A204.1 (cell line): ENCODE measurements at regions not wholly inside any gene's neighbourhood (a gene's known extent, or its start where the extent isn't known, plus 50 kb on each side); places are given as distances from the start of the nearest gene placed in this dataset.

Experiments used
- FAIRE-seq: peaks from 2 replicates; lab custom pipeline; 2012; peaks lifted over from hg19 to GRCh38; lab: Jason Lieb, UNC

DNA sequence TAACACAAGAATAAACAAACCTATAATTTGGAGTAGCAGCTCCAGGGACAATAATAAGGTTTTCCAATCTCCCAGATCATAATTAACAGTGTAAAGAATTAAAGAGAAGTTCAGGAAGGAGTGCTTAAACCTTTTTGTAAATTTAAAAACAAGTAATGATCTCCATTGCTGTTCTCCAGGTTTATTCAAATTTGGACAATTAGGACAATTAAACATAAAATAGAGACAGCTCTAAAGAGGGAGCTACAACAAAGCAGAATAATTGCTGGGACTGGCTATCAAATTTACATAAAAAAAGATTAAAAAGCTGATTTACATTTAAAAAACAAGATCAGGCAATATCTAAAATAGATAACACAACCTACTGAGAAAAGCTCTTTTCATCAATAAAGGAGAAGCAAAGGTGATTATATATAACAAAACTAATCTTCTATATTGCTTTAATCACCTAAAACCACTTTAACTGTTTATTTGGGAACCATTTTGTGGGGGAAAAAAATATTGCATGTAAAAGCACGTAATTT, 80.1 kb upstream of the CREB1 start:
- FAIRE-seq: no peak

DNA sequence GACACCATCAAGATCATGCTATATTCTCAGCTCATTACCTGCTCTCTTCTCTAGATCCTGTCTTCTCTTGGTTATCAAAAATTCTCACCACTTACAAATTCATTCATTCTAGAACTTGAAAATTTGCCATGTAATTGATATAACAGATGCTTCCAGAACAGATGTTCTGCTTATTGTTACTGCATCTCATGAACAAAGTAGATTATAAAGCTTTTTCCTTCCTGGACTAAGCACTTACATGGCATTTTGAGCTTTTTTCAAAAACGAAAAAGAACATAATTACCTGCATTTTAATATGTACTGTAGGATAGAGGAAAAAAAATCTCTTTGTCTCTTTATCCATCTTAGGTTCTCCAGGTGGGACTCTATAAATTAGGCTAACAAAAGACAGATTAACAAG, 79.6 kb upstream of the CREB1 start:
- FAIRE-seq: no peak

DNA sequence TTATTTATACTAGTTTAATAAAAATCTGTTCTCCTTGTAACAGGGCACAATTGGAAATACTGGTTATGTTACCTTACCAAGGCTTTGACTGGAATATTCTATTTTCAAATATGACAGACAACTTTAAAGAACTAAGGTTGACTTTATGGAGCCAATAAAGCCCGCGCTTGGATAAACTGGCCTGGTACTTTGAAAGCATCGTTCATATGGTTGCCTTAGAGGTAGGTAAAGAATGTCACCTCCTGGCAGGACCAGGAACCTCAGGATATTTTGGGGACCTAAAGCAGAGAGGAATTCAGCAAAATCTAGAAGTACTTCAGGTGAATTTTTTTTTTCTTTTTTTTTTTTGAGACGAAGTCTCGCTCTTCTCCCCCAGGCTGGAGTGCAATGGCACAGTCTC, 71.2 kb upstream of the CREB1 start:
- no peak for FAIRE-seq

DNA sequence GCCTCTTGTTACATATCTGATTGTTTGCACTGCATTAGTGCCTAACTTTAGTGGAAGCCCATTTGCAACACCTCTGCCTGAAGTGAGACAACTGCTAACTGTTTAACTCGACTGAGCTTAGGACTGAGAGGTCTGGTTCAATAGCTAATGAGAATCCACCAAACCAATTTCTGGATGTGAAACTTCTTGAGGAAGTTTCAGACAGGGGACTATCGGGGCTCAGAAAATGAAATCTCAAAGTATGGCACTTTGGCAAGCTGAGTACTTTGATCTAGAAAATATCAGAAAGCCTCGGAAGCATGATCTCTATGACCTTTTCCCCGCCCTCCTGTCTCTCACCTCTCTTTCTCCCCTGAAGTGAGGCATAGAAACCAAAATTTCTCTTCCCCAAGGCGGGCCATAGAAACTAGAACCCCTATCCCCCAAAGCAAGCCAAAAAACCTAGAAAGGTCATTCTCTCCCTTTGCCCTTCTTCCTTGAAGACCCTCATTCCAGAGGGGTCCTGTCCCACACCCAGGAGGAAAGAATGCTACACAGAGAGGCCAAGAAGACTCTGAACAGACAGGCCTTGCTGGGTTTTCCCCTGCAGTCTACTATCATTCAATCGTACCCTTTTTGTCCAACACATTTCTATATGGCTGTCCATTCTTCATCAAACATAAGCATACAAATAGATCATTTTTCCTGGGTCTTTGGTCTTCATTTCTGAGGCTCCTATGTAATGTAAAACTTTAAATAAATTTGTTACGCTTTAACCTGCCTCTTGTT, 69.6 kb upstream of the CREB1 start:
- FAIRE-seq: no peak

DNA sequence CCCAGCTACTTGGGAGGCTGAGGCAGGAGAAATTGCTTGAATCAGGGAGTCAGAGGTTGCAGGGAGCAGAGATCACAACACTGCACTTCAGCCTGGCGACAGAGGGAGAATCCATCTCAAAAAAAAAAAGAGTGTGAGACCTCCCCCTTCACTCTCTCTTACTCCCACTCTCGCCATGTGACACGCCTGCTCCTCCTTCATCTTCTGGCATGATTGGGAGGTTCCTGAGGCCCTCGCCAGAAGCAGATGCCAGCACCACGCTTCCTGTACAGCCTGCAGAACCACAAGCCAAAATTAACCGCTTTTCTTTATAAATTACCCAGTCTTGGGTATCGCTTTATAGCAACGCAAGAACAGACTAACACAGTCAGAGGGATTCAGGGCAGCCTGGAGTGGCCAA, 66.3 kb upstream of the CREB1 start:
- no peak for FAIRE-seq

DNA sequence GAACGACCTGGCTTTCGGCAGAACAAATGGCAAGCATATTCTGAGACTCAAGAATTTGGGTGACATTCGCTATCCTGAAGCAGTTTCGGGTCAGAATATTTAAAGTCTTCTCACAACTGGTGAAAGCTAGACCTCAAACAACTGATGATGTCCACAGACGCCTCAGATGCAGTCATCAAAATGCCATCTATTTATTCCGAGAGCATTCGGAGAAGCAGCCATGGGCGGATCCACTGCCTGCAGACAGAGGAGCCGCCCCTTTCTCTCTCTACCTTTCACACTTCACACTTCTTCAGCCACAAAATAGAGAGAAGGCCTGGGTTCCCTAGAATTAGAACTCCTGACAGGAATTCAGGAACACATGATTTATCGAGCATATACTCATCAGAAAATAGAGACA, 65.8 kb upstream of the CREB1 start:
- no peak for FAIRE-seq

DNA sequence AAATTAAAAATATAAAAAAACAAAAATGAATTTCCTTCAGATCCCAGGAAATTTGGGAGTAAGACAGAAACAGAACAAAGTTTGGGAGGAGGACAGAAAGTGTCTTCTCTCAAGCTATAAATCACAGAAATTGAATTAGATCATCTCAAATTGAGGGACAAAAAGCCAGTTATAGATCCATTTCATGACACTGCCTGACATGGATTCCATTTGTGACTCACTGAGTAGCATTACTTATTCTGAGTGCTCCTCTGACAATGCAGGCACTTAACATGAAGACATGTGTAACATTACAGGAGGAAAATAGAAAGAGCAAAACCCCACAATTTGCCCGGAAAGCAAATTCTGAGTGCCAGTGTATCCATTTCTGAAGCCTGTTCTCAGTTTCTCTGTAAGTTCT, 63.9 kb upstream of the CREB1 start:
- no peak for FAIRE-seq

DNA sequence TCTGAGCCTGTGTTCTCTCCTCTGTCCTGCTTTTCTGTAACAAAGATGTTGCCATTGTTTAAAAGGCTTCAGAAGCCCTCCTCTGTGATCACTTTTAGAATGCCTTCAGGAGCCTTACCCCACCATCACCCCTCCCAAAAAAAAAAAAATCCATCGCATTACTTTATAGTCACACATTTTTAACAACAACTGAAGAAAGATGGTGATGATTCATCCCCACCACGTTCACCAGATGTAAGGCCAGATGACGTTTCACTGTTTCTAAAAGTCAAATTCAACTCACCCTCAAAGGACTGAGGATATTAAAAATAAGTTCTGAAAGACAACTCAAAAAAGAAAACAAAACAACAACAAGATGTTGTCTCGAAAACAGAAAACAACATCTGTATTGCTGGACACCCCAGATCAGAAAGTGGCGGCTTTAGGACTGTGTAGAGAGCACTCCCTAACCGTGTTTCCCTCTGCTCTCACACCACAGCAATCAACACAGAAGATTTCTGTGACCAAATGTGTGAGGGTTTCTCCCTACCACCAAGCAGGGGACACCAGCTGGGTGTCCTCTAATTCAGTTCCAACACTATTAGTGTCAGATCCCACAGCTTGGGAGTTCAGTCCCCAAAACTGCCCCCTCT, 61.9 kb upstream of the CREB1 start:
- no peak for FAIRE-seq

DNA sequence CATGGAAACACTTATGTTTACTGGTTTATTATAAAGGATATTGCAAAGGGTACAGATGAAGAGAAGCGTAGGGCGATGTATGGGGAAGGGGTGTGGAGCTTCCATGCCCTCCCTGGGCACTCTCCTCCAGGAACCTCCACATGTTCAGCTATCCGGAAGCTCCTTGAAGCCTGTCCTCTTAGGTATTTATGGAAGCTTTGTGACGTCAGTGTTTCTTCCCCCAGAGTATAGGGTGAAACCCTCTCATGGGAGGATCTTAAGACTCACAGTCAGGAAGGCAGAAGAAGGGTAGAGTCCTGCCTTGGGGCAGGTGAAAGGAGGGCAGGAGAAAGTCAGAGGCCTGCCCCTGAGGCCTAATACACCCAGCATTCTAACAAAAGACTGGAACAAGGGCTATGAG, 61.3 kb upstream of the CREB1 start:
- FAIRE-seq: no peak

DNA sequence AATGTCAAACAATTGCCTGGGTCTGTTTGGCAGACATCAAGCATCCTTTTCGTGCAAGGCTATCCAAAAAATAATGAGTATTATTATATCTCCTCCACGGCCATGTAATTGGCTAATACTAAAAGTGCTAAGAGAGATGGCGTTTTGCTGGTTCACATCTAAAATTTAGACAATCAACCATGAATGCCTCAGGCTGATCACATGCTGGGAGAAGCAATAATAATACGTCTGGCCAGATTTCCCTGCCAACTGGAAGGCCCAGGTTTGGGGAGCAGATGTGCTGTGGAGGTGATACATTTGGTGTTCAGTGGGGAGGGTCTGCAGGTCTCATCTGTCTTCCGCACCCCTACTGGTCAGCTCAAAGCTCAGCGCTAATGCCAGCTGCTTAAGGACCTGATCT, 60.3 kb upstream of the CREB1 start:
- FAIRE-seq: no peak

DNA sequence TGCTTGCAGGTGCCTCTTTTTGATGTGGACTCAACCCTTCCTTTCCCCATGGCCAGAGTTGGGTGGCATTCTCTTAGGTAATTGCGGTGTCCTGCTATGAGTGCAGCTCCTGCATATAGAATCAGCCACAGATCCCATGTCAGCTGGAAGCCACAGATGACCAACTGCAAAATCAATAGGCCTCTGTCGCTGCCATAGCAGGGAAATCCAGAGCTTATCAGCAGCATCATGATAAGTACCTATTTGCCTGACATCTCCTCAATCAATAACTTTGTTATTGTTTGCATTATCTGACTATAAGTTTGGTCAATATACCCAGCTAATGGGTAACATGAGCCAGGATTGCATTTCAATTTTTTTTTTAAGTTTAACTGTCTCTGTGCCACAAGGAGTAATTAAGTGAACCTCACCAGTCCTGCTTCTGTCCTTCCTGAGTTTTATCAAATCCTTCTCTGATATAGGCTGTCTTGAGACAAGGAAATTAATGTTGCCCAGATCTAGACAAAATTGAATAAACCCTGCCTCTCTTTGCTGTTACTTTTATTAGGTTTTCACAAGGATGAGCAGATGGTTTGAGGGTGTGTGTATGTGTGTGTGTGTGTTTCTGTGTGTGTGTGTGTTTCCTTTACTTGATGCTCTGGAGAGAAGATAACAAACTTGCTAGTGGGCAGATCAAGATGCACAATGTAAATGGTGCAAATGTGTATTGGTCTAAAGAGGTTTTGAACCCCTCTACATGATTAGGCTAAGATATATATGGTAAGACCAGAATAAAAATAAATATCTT, 59.6 kb upstream of the CREB1 start:
- FAIRE-seq: no peak

DNA sequence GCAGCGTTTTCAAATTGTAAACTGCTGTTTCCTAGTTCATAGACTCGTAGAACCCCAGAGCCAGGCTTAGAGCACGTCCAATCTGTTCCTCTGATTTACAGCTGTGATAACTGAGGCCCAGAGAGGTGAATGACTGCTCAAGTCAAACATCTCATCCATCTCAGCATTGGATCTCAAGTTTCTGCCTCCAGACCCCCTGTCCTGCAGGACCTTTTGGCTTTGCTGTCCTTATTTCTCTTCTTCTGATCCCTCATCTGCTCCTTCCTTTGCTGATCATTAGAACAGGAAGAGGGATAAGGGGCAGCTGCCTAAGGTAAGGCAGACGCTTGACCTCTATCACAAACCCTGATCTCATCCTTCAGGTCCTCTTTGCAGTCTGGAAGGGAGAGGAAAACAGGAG, 58.5 kb upstream of the CREB1 start:
- no peak for FAIRE-seq

DNA sequence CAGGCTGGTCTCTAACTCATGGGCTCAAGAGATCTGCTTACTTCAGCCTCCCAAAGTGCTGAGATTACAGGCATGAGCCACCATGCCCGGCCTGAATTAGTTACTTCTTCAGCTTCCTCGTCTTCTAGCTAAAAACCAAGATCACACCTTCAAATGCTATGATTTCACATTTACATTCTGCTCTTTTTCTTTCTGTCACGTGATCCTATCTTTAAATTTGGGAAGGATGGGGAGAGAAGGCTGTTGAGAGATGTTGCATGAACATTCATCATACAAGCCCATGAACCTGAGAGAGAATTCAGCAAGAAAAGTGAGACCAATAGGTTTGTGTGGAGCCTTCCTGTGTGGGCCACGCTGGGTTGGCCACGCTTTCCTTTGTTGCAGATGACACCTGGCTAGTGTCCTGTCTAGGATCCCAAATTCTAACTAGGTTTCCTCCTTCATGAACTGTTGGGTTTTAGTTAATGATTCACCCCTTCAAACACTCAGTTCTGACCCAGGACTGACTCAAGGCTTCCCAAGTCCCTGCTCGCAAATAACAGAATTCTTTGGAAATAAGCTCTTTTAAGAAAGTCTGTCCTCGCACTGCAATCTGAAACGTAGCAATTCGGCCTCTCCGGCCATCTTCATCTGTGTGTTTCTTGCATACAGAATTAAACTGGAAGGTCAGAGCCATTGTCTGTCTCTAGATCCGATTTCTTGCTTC, 57.3 kb upstream of the CREB1 start:
- no peak for FAIRE-seq

DNA sequence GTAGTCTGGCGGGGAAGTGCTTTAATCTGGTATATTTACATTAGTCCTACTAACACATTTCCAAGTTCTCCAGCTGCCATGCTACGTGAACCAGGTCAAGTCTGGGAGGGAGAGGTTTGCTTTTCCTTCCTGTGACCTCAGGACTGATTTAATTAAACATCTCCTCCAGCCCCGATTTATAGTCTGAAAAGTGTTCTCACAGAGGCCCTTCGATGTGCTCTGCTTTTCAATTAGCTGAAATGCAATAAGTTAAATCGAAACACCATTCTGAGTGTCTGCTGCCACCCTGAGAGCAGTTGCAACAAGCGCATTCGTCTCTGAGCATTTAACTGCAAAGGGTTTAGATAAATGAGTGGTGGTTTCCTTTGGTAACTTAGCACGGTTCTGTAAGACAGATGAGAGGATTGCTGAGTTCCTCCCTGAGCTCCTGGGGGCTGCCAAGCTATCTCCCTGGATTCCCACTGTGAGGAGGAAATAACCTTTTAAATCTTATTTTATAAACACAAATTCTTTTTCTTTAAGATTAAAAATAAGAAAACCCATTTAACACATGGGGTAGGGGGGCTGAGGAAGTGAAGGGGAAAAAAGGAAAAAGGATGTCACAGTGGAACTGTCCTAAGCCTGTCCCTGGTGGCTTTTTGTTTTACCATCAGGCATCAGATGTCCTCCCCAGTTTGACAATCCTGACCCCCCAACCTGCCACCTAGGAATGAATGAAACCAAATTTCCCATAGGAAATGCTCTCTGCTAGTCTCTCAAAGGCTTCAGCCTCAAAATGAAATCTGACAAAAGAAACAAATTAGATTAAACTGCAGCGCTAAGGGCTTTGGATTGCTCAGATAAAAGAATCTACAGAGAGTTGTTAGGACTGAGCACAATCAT, 56.5 kb upstream of the CREB1 start:
- no peak for FAIRE-seq

DNA sequence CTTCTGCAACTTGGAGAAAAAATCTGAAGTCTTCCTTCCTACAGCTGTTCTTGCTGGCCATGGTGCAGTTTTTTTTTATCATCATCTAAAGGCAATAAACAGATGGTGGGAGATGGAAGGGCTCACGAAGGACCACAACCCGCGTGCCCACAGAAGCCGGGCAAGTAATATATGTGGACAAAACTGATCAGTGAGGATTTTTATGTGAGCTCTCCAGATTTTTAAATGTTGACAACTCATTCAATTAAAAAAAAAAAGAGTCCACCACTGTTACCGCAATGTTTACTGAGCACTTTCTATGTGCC, 55.9 kb upstream of the CREB1 start:
- FAIRE-seq: no peak

DNA sequence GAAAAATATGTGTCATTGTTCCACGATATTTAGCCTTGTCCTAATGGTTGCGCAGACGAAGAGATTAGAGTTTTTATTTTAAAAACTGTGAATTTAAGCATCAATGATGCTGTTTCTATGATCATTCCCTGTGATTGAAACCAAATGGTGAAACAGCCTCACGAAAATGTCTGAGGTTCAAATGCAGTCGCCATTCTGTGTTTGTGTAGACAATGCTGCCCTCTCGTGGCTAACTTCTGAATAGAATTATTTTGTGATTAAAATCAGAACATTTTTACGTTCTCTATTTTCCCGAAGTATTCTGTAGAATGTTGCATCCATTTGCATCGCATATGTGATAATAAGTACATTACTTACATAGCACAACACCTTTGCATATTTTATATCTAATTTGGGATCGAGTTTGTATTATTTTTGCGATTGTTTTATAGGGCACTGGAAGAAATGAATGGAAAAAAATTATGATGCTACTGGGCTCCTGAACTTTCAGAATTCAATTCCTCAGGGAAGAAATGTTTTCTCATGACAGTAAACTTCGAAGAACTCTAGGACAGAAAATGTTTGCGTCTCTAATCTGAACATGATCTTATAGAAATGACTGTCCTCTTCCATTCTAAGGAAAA, 54.8 kb upstream of the CREB1 start:
- peak; percentile 89 for FAIRE-seq

DNA sequence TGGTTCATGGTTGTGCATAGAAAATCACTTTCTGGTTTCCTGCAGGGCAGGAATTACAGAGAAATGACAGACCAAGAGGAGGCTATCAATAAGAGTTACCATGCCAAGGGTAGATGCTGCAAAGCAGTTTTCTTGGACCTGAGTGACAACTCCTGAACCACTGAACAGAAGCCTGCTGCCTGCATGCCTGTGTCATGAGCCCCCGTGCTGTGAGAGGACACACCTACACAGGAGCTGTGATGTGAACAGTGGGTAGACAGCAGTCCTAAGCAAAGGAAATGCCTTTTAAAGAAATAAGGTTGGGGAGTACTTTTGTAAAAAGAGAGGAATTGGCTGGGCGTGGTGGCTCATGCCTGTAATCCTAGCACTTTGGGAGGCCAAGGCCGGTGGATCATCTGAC, 54.2 kb upstream of the CREB1 start:
- no peak for FAIRE-seq

DNA sequence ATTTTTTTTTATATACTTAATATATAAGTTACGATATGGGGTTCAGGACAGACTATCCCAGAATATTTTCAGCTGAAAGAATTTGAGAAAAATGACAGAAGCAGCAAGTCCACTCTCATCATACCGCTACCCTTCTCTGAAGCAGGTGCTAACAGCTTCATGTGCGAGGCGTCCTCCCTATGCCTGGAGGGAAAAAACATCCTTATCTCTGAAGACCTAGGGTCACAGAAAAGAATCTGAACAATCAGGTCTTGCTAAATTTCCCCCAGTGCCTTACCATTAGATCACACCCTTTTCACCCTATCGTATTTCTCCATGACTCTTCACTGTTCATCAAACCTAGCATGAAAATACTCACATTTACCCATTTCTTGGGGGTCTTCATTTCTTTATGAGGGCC, 51.9 kb upstream of the CREB1 start:
- no peak for FAIRE-seq

DNA sequence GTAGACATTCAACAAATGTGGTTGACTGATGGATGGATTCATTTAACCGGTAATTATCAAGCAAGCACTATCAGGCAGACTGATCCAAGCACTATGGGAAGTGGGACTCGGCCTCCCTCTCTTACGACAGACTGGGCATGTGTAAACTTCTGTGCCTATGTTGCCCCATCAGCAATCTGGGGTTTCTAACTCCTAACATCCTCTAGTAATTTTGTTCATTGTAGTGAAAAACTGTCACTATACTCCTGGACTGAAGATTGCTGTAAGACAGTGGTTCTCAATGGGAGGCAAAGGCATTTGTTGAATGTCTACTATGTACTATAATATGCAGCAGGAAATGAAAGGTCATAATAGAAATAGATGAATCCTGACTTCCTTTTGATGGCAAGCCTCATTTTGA, 51.2 kb upstream of the CREB1 start:
- no peak for FAIRE-seq

DNA sequence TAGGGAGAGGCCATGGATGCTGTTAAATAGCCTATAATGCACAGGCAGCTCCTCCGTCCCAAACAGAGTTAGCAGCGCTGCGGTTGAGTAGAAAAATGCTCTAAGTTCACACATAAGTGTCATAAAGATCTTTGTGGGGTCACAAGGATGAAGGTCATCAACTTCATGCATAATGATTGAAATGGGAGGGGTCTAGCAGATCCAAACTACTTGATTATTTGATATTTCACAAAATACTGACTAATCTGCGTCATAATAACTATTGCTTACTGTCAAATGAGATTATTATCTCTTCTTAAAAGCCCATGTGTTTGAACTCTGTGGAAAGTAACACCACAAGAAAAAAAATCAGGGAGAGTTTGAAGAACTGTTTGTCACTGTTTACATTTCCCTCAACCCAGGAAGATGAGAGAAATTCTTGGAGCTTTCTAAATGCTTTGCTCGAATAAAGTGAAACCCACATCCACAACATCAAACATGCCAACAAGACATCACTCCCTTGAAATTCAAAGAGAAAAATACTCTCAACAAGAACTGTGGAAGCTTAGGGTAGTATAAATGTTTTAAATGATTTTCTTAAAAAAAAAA, 50.5 kb upstream of the CREB1 start:
- FAIRE-seq: no peak
